ENCODE measurements at regions not wholly inside any gene's neighbourhood (a gene's known extent, or its start where the extent isn't known, plus 50 kb on each side); places are given as distances from the start of the nearest gene placed in this dataset.

DNA sequence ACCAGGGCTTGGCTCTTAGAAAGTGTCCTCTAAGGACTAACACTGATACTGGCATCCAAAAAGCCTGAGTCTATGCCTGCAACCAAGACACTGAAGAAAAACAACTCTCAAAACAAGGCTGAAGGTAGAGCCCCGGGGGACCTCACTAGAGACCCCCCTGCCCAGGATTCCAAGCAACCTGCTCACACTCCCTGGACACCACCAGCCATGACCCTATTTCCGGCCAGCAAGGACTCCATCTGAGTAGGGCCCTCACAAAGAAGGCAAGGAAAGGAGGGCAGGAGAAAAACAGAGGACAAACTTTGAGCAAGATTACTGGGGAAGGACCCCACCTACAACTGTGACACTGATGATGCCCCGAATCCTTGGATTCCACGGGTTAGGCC is 343.1 kb downstream of the NPHP4 start:
- TF ChIP-seq POLR2A (IDR thresholded peaks at IDR 0.05), result no peak
- TF ChIP-seq, protein P1, sequence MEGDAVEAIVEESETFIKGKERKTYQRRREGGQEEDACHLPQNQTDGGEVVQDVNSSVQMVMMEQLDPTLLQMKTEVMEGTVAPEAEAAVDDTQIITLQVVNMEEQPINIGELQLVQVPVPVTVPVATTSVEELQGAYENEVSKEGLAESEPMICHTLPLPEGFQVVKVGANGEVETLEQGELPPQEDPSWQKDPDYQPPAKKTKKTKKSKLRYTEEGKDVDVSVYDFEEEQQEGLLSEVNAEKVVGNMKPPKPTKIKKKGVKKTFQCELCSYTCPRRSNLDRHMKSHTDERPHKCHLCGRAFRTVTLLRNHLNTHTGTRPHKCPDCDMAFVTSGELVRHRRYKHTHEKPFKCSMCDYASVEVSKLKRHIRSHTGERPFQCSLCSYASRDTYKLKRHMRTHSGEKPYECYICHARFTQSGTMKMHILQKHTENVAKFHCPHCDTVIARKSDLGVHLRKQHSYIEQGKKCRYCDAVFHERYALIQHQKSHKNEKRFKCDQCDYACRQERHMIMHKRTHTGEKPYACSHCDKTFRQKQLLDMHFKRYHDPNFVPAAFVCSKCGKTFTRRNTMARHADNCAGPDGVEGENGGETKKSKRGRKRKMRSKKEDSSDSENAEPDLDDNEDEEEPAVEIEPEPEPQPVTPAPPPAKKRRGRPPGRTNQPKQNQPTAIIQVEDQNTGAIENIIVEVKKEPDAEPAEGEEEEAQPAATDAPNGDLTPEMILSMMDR (IDR thresholded peaks at IDR 0.05), result no peak

Data from right lobe of liver (tissue), 4 donors.